H9 (cell line): ENCODE measurements at regions not wholly inside any gene's neighbourhood (a gene's known extent, or its start where the extent isn't known, plus 50 kb on each side); places are given as distances from the start of the nearest gene placed in this dataset.

Source experiments
- DNase-seq: peaks from one replicate; pipeline ENCODE4 v3.0.0-alpha.2; 2017
- H2AFZ ChIP-seq: one replicate; pipeline ENCODE4 v1.6.1; 2013; ENCODE audit warnings: mild to moderate bottlenecking, low read length, control low read depth, moderate library complexity
- H2AK5ac ChIP-seq: 2 replicates; pipeline ENCODE4 v1.6.1; 2013; ENCODE audit warnings: low read length, control low read depth, mixed read lengths; ENCODE audit not compliant: insufficient read length
- H2BK120ac ChIP-seq: one replicate; pipeline ENCODE4 v1.6.1; 2013; ENCODE audit warnings: low read depth, mild to moderate bottlenecking, low read length, control low read depth, inconsistent platforms; ENCODE audit not compliant: poor library complexity, severe bottlenecking
- H2BK12ac ChIP-seq: 2 replicates; pipeline ENCODE4 v1.6.1; 2013; ENCODE audit warnings: low read length, control low read depth, mixed read lengths, low read depth; ENCODE audit not compliant: insufficient read length
- H2BK15ac ChIP-seq: 2 replicates; pipeline ENCODE4 v1.6.1; 2013; ENCODE audit warnings: low read depth, low read length, control low read depth
- H2BK20ac ChIP-seq: one replicate; pipeline ENCODE4 v1.6.1; 2013; ENCODE audit warnings: low read depth, mild to moderate bottlenecking, low read length, control low read depth, inconsistent platforms; ENCODE audit not compliant: poor library complexity, severe bottlenecking
- H2BK5ac ChIP-seq: 2 replicates; pipeline ENCODE4 v1.6.1; 2013; ENCODE audit warnings: low read length, control low read depth, mixed read lengths; ENCODE audit not compliant: insufficient read length
- H3K14ac ChIP-seq: 2 replicates; pipeline ENCODE4 v1.6.1; 2013; ENCODE audit warnings: low read length, control low read depth; ENCODE audit not compliant: insufficient read depth
- H3K18ac ChIP-seq: 2 replicates; pipeline ENCODE4 v1.6.1; 2013; ENCODE audit warnings: low read depth, mild to moderate bottlenecking, mixed read lengths, low read length, control low read depth; ENCODE audit not compliant: insufficient read length
- H3K23ac ChIP-seq: 2 replicates; pipeline ENCODE4 v1.6.1; 2013; ENCODE audit warnings: low read length, control low read depth, mixed read lengths, low read depth; ENCODE audit not compliant: insufficient read length
- H3K23me2 ChIP-seq: 2 replicates; pipeline ENCODE4 v1.6.1; 2013; ENCODE audit warnings: low read depth, mild to moderate bottlenecking, mixed read lengths, low read length, control low read depth; ENCODE audit not compliant: insufficient read length, poor library complexity, severe bottlenecking
- H3K27ac ChIP-seq: 2 replicates; pipeline ENCODE4 v1.5.1; 2013; ENCODE audit warnings: low read length, control low read depth, mixed read lengths, low read depth; ENCODE audit not compliant: insufficient read length
- H3K27me3 ChIP-seq: 2 replicates; pipeline ENCODE4 v1.6.1; 2013; ENCODE audit warnings: low read length, control low read depth, inconsistent platforms; ENCODE audit not compliant: insufficient read depth
- H3K4ac ChIP-seq: 2 replicates; pipeline ENCODE4 v1.6.1; 2013; ENCODE audit warnings: low read depth, mild to moderate bottlenecking, control low read depth, inconsistent platforms, low read length, moderate library complexity
- H3K4me1 ChIP-seq: 2 replicates; pipeline ENCODE4 v1.6.1; 2013; ENCODE audit warnings: low read length, control low read depth, inconsistent platforms; ENCODE audit not compliant: insufficient read depth
- H3K4me2 ChIP-seq: 2 replicates; pipeline ENCODE4 v1.6.1; 2013; ENCODE audit warnings: low read length, control low read depth, mixed read lengths; ENCODE audit not compliant: insufficient read length, insufficient read depth
- H3K56ac ChIP-seq: 2 replicates; pipeline ENCODE4 v1.6.1; 2013; ENCODE audit warnings: low read depth, mild to moderate bottlenecking, mixed read lengths, low read length, control low read depth; ENCODE audit not compliant: insufficient read length
- H3K79me1 ChIP-seq: 2 replicates; pipeline ENCODE4 v1.6.1; 2013; ENCODE audit warnings: low read depth, mild to moderate bottlenecking, moderate library complexity, low read length, control low read depth, inconsistent platforms; ENCODE audit not compliant: insufficient read depth, poor library complexity, severe bottlenecking
- H3K79me2 ChIP-seq: 2 replicates; pipeline ENCODE4 v1.6.1; 2013; ENCODE audit warnings: low read length, control low read depth, inconsistent platforms; ENCODE audit not compliant: insufficient read depth
- H3K9ac ChIP-seq: 2 replicates; pipeline ENCODE4 v1.6.1; 2013; ENCODE audit warnings: low read length, control low read depth, mixed read lengths; ENCODE audit not compliant: insufficient read length; ENCODE audit errors: extremely low read depth
- H3K9me3 ChIP-seq: one replicate; pipeline ENCODE4 v1.6.1; 2013; ENCODE audit warnings: low read depth, low read length, inconsistent platforms; ENCODE audit not compliant: control insufficient read depth
- H3T11ph ChIP-seq: one replicate; pipeline ENCODE4 v1.6.1; 2013; ENCODE audit warnings: mild to moderate bottlenecking, low read length, control low read depth, inconsistent platforms
- H4K20me1 ChIP-seq: one replicate; pipeline ENCODE4 v1.6.1; 2013; ENCODE audit not compliant: control insufficient read depth, insufficient read length, insufficient read depth
- H4K5ac ChIP-seq: 2 replicates; pipeline ENCODE4 v1.6.1; 2013; ENCODE audit warnings: low read depth, mild to moderate bottlenecking, mixed read lengths, low read length, control low read depth; ENCODE audit not compliant: insufficient read length
- H4K8ac ChIP-seq: replicated peaks from 2 replicates; pipeline ENCODE4 v1.6.1; 2013; ENCODE audit warnings: low read length, control low read depth, mixed read lengths, low read depth; ENCODE audit not compliant: insufficient read length
- H4K91ac ChIP-seq: 2 replicates; pipeline ENCODE4 v1.6.1; 2013; ENCODE audit warnings: low read depth, mild to moderate bottlenecking, moderate library complexity, mixed read lengths, low read length, control low read depth; ENCODE audit not compliant: insufficient read length
- H3K27ac Mint-ChIP-seq, 3 experiments: 2 replicates in 2 of 3; 3 replicates in 1 of 3; pipeline ENCODE4 v1.8.0; 2020 to 2021; ENCODE audit warnings: mixed read lengths in 3 of 3, mild to moderate bottlenecking in 1 of 3, moderate library complexity in 1 of 3
- H3K27me3 Mint-ChIP-seq: 2 replicates; pipeline ENCODE4 v1.8.0; 2021; ENCODE audit warnings: low read depth, mild to moderate bottlenecking, moderate library complexity, mixed read lengths
- H3K36me3 Mint-ChIP-seq, 3 experiments: 2 replicates in 2 of 3; 3 replicates in 1 of 3; pipeline ENCODE4 v1.8.0; 2020 to 2021; ENCODE audit warnings: low read depth in 3 of 3, mixed read lengths in 3 of 3; ENCODE audit not compliant: insufficient read depth in 1 of 3
- H3K4me1 Mint-ChIP-seq, 2 experiments: 2 replicates each; pipeline ENCODE4 v1.8.0; 2020; ENCODE audit warnings: mixed read lengths in 2 of 2
- H3K4me3 Mint-ChIP-seq, 2 experiments: 2 replicates in 1 of 2; 3 replicates in 1 of 2; pipeline ENCODE4 v1.8.0; 2020 to 2021; ENCODE audit warnings: mild to moderate bottlenecking in 2 of 2, mixed read lengths in 2 of 2, moderate library complexity in 1 of 2
- H3K9me3 Mint-ChIP-seq, 2 experiments: 2 replicates in 1 of 2; 3 replicates in 1 of 2; pipeline ENCODE4 v1.8.0; 2020; ENCODE audit warnings: mild to moderate bottlenecking in 2 of 2, mixed read lengths in 2 of 2, moderate library complexity in 1 of 2
- WGBS: extraction: QIAGEN DNeasy Blood & Tissue Kit; methylation state at CpG from one replicate; pipeline ENCODE4 v1.1.7; 2013; ENCODE audit warnings: missing lambda C conversion rate, low lambda C conversion rate, mixed read lengths; ENCODE audit not compliant: insufficient read length; ENCODE audit errors: extremely low coverage; 5-methylcytosine and 5-hydroxymethylcytosine counted together
- TF ChIP-seq, protein P1 (sequence below): fragments of 200-600 bp; sonication (generic); conservative IDR thresholded peaks from 3 replicates; pipeline ENCODE4 v1.8.0; 2021; ENCODE audit warnings: antibody characterized with exemption, mild to moderate bottlenecking

- no CpG with 5 or more reads among the region's 4 CpGs for WGBS
- H3K27me3 Mint-ChIP-seq, result no peaks in the 10 kb centered on the region
- Histone ChIP-seq H2AK5ac (no peak overlapping the region), H3K79me1 (no peaks in the 10 kb centered on the region), H4K20me1 (no peaks in the 10 kb centered on the region), H3K27ac (no peak overlapping the region), H3K4me1 (no peaks in the 10 kb centered on the region), H3K14ac (no peak overlapping the region), H2AFZ (no peak overlapping the region), H3K4me2 (no peak overlapping the region), H4K8ac (no peak overlapping the region), H3K9me3 (no peaks in the 10 kb centered on the region), H2BK15ac (no peak overlapping the region), H3K79me2 (no peaks in the 10 kb centered on the region), H2BK5ac (no peak overlapping the region), H3K56ac (no peak overlapping the region), H3K23ac (no peak overlapping the region), H4K91ac (no peak overlapping the region), H3K18ac (no peak overlapping the region), H4K5ac (no peak overlapping the region), H2BK12ac (no peak overlapping the region), H2BK120ac (no peak overlapping the region), H3K9ac (no peak overlapping the region), H3K4ac (no peak overlapping the region), H3K27me3 (no peaks in the 10 kb centered on the region), H3K23me2 (no peaks in the 10 kb centered on the region), H2BK20ac (no peak overlapping the region), H3T11ph (no peak overlapping the region)
- peaks cover 0 to 7% of the 10 kb centered on the region in 2 experiments; a peak in 3 of 5 replicates for H3K9me3 Mint-ChIP-seq
- H3K4me1 Mint-ChIP-seq, result peaks cover 16 to 17% of the 10 kb centered on the region in 2 experiments
- no peak overlapping the region; a peak in 1 of 7 replicates for H3K27ac Mint-ChIP-seq
- TF ChIP-seq, protein P1, sequence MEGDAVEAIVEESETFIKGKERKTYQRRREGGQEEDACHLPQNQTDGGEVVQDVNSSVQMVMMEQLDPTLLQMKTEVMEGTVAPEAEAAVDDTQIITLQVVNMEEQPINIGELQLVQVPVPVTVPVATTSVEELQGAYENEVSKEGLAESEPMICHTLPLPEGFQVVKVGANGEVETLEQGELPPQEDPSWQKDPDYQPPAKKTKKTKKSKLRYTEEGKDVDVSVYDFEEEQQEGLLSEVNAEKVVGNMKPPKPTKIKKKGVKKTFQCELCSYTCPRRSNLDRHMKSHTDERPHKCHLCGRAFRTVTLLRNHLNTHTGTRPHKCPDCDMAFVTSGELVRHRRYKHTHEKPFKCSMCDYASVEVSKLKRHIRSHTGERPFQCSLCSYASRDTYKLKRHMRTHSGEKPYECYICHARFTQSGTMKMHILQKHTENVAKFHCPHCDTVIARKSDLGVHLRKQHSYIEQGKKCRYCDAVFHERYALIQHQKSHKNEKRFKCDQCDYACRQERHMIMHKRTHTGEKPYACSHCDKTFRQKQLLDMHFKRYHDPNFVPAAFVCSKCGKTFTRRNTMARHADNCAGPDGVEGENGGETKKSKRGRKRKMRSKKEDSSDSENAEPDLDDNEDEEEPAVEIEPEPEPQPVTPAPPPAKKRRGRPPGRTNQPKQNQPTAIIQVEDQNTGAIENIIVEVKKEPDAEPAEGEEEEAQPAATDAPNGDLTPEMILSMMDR, result no peak
- DNase-seq, result peak; percentile 30
- no peak overlapping the region; a peak in 1 of 5 replicates for H3K4me3 Mint-ChIP-seq
- H3K36me3 Mint-ChIP-seq, result no peaks in the 10 kb centered on the region; a peak in 1 of 7 replicates
These were observed 677.9 kb downstream of the MATN1 start for GRCh38 chr1:30045304-30046090.
